Neural cell (in vitro differentiated cells): ENCODE measurements at regions not wholly inside any gene's neighbourhood (a gene's known extent, or its start where the extent isn't known, plus 50 kb on each side); places are given as distances from the start of the nearest gene placed in this dataset.

ENCODE experiments used
- CTCF ChIP-seq: fragments of 450-650 bp; IDR thresholded peaks from 2 replicates; pipeline ENCODE4 v1.5.1; 2014; ENCODE audit warnings: antibody characterized with exemption, mild to moderate bottlenecking, moderate library complexity; ENCODE audit not compliant: poor library complexity, severe bottlenecking
- EZH2 ChIP-seq: fragments of 200-600, 300-800 bp; shearing (Covaris generic), sonication (generic); IDR thresholded peaks from 2 replicates; pipeline ENCODE4 v1.6.1; 2014; ENCODE audit warnings: antibody characterized with exemption, low read length, borderline replicate concordance, mild to moderate bottlenecking; ENCODE audit not compliant: insufficient read depth, poor library complexity, severe bottlenecking

DNA sequence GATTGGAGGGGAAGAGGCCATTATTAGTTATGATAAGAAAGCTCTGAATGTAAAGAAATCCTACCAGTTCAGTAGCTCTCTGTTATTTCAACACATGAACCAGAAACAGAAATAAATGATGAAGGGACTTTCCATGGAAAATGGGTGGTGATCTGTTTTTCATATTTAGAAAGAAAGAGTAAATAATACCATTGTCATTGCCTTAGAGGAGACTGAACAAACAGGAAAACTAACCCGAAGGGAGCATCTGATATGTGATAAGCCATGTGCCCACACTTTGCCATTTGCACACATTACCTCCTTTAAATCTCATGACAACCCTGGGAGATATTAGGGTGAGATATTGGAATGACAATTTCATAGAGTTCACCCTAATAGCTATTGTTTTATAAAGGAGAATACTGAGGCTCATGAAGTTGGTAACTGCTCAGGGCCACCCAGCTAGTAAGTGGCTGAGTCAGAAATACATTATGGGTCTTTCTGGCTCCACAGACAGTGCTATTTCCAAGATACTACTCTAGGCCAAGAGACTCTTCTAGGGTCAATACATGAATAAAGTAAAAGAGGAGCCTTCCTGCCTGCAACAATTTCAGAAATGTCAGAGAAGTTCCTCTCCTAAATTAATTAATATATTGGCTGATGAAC, 111.0 kb upstream of the SLIT3 start:
- TF ChIP-seq CTCF (no peak), EZH2 (no peak)
